AG09309 (cell line): ENCODE measurements at regions not wholly inside any gene's neighbourhood (a gene's known extent, or its start where the extent isn't known, plus 50 kb on each side); places are given as distances from the start of the nearest gene placed in this dataset.

ENCODE experiments used
- DNase-seq: peaks from one replicate; pipeline ENCODE4 v3.0.0-alpha.2; 2010; ENCODE audit warnings: low read depth
- H3K4me3 ChIP-seq: 2 replicates; pipeline ENCODE4 v1.5.1; 2011; ENCODE audit warnings: mild to moderate bottlenecking, low read depth, low read length, moderate library complexity; ENCODE audit not compliant: control insufficient read depth
- TF ChIP-seq, protein P1 (sequence below): IDR thresholded peaks from 2 replicates; pipeline ENCODE4 v1.5.1; 2011; ENCODE audit warnings: mild to moderate bottlenecking, low read depth, low read length, inconsistent platforms; ENCODE audit not compliant: insufficient read depth, control insufficient read depth; ENCODE audit errors: missing control alignments

DNA sequence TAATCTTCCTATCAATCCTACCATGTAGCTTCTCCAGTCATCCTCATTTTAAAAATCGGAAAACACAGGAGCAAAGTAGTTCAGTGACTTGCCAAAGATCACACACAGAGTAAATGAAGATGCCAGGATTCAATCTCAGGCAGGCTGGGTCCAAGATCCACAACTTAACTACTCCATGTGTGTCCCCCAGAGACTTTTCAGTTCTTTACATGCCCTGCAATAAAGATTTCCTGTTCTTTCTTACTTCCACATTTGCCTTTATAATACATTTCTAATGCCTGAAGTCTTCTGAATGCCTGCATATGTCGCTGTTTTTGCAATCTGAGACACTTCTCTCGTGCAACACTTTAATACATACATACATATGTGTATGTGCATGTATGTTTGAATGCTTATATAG, 121.7 kb upstream of the MARCKS start:
- no peak overlapping the region for H3K4me3 ChIP-seq
- no peak for DNase-seq
- TF ChIP-seq, protein P1, sequence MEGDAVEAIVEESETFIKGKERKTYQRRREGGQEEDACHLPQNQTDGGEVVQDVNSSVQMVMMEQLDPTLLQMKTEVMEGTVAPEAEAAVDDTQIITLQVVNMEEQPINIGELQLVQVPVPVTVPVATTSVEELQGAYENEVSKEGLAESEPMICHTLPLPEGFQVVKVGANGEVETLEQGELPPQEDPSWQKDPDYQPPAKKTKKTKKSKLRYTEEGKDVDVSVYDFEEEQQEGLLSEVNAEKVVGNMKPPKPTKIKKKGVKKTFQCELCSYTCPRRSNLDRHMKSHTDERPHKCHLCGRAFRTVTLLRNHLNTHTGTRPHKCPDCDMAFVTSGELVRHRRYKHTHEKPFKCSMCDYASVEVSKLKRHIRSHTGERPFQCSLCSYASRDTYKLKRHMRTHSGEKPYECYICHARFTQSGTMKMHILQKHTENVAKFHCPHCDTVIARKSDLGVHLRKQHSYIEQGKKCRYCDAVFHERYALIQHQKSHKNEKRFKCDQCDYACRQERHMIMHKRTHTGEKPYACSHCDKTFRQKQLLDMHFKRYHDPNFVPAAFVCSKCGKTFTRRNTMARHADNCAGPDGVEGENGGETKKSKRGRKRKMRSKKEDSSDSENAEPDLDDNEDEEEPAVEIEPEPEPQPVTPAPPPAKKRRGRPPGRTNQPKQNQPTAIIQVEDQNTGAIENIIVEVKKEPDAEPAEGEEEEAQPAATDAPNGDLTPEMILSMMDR = no peak

DNA sequence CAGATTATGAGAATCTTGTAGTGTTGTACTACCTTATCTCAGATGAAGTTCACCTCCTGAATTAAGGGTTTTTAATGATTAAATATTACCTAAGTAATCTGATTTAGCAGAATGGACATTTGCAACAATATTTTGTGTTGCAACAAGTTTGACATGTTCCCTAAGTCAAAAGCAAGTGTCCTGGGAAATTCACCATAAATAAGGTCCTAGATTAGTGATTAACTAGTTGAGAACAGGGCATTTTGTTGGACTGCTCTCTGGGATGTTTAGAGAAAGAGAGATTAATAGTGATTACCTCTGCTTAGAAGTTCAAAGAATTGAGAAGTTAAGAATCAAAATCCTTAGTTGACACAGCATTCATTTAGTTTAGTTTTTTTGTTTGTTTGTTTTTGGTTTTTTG, 120.2 kb upstream of the MARCKS start:
- TF ChIP-seq, protein P1 = no peak
- DNase-seq = no peak

DNA sequence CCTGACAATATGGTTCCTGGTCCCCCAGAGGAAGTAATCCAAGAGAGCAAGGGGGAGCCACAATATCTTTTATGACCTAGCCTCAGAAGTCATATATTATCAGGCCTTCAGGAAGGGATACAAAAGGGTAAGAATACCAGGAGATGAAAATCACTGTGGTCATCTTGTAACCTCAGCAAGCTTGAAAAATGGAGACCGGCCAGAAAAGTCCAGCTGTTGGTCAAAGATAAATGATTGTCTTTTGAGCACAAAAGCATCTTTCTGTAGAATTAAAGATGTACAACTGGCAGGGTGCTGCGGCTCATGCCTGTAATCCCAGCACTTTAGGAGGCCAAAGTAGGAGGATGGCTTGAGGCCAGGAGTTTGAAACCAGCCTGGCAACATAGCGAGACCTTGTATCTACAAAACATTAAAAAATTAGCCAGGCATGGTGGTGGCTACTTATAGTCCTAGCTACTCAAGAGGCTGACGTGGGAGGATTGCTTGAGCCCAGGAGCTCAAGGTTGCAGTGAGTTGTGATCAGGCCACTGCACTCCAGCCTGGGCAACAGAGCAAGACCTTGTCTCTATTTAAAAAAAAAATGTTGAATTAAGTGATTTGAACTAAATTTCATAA, 118.0 kb upstream of the MARCKS start:
- DNase-seq = no peak
- TF ChIP-seq, protein P1 = no peak
- no peak overlapping the region for H3K4me3 ChIP-seq

More for the DNA sequence above, 120.2 kb upstream of the MARCKS start:
- H3K4me3 ChIP-seq = no peak overlapping the region

DNA sequence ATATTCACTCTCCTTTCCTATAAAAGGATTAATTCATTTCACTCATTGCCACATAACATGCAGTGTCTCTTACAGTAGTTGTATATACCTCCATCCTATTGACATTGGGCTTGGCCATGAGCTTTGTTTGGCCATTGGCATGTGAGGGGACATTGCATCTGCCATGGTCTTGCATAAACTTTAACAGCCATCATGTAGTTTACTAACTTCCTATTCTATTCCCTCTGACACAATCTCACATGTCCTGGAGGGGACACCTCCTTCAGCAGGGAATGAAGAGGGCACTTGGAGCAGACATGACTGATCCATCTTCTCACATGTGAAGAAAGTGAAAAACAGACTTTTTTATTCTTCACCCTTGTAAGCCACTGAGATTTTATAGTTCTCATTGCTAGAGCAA, 115.5 kb upstream of the MARCKS start:
- H3K4me3 ChIP-seq = no peak overlapping the region
- TF ChIP-seq, protein P1 = no peak
- no peak for DNase-seq

DNA sequence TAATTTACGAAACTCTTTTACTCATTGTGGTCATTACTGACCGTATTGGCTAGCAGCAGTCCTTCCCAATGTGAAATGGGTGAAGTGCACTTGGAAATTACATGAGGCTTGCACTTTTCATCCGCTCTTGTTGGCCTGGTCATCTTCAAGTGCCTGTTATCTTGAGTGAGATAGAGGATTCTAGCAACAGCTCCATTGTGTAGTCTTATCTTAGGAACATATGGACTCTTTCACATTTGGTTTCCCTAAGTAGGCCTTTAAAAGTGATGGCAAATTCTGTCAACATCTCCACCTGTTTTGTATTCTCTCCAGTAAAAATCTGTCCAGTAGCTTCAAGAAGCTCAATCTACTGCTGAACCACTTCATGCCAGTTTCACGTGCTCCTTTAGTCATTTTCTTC, 114.8 kb upstream of the MARCKS start:
- no peak for DNase-seq
- no peak overlapping the region for H3K4me3 ChIP-seq
- TF ChIP-seq, protein P1 = no peak

DNA sequence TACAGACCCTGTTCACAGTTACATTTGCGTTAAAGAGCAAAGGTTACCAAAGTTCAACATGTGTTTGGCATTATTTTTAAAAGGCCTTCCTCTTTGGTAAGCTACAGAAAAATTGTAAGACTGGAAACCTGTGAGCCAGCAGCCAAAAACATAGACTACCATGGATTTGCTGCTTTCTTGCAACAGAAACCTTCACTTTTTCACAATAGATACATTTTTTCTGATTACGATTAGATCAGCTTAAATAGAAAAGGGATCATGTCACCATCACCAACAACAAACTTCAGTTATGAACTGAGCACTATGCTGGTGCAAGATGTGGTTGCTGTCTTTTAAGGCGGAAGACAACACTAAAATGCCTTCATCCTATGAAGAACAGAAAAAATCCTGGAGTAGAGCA, 112.3 kb upstream of the MARCKS start:
- TF ChIP-seq, protein P1 = no peak
- no peak for DNase-seq
- no peak overlapping the region for H3K4me3 ChIP-seq
